DMS 273 (cell line): ENCODE measurements at regions not wholly inside any gene's neighbourhood (a gene's known extent, or its start where the extent isn't known, plus 50 kb on each side); places are given as distances from the start of the nearest gene placed in this dataset.
"Not testable (repeated sequence)": the region's sequence is repeated elsewhere in the genome, so short reads cannot be mapped to it uniquely, and the experiment has no call there.

Source experiments
- DNase-seq: peaks from one replicate; lab custom pipeline; 2025; ENCODE audit not compliant: unreplicated experiment; lab: John Stamatoyannopoulos, UW

DNA sequence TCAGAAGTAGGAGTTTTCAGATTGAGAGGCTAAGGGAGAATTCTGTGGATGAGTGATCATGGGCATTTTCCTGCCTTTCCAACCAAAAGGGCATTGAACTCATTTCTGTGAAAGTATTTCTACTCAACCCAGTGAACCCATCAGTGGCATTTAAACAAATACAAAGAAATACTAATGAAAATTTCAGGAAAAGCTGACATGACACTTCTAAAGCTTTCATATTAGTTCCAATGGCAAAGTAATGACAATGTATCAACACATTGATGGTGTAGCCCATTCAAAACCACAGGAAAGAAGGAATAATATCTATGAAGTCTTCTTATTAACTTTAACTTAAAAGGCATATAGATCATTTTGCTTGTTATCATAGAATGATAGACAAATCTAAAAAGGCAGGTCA lies 183.5 kb upstream of the ANXA10 start:
- DNase-seq, result no peak

DNA sequence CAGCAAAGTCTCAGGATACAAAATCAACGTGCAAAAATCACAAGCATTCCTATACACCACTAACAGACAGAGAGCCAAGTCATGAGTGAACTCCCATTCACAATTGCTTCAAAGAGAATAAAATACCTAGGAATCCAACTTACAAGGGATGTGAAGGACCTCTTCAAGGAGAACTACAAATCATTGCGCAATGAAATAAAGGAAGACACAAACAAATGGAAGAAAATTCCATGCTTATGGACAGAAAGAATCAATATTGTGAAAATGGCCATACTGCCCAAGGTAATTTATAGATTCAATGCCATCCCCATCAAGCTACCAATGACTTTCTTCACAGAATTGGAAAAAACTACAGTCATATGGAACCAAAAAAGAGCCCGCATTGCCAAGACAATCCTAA lies 179.8 kb upstream of the ANXA10 start:
- DNase-seq, result not testable (repeated sequence)

DNA sequence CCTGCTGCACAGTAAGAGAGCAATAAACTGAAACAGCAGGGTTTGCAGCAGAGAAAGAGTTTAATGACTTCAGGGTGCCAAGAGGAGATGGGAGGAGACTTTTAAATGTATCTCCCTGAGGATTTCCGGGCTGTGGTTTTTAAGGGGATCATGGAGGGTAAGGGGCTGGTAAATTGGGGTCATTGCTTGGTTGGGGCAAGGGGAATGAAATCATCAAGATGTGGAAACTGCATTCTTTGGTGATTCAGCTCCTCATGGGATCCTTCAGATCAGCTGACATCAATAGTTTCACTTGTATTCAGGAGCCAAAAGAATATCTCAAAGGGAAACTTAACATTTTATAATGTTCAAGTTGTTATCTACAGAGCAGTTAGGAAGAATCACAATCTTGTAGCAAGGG lies 174.3 kb upstream of the ANXA10 start:
- DNase-seq, result no peak

DNA sequence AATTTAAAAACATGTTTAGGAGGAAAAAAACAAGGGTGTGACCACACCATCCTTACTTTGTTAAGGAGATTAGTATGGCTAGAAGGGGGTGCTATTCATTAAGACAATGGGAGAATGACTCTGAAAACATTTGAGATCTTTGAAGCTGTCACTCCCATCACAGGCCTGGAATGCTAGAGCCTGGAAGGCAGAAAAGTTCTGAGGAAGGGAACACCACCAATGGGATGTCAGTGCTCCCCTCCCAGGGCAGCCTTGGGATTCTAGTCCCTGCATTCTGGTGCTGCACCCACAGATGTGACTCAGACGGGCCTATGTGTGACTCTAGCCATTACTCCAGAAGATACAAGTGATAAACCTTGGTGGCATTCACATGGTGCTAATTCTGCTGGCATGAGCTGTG lies 162.2 kb upstream of the ANXA10 start:
- no peak for DNase-seq

DNA sequence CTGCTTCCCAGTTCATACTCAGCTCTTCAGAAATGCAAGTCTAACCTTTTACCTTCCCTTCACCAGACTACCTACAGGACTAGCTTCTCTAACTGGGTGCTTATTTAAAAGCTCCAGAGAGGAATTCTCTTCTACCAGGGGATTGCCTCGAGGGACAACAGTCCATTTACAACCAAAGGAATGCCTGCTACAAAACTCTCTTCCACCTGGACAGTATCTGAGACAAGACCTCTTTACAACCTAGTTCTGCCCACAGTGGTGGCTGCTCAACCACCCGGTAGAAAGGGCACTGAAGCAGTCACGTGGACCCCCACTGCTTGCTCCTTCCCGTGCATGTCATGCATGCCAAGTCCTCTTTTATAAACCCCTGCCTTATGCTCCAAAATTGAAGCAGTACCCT lies 158.1 kb upstream of the ANXA10 start:
- DNase-seq, result no peak

DNA sequence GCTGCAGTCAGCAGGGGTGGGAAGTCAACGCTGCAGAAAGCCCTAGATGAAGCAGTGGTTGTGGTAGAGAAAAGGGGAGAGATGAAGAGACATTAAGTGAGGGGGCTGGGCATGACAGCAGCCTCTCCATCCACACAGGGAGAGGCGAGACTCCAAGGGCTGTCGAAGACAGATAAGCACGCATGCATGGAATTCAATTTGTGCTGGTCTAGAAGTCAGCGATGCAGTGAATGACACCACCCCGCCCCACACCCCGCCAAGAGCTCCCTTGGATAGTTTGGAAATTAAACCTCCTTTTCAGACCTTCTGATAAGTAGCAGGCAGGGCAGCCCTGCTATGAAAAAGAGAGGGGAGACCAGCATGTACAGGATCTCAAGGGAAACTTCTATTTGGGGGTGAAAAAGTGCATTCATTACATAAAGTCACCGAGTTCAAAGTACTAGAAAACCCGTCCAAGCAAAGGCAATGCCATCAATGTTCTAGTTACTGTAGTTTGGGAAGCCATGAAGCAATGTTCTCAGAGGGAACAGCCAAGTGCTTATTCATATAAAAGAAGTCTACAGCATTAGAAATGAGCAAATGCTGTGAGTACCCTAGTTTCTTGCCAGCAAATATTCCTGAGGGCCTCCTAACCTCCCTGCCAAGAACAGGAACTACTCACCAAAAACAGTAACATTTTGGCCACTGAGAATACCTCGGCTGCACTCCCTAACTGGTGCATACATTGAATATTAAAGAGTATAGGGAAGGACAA lies 152.3 kb upstream of the ANXA10 start:
- no peak for DNase-seq

DNA sequence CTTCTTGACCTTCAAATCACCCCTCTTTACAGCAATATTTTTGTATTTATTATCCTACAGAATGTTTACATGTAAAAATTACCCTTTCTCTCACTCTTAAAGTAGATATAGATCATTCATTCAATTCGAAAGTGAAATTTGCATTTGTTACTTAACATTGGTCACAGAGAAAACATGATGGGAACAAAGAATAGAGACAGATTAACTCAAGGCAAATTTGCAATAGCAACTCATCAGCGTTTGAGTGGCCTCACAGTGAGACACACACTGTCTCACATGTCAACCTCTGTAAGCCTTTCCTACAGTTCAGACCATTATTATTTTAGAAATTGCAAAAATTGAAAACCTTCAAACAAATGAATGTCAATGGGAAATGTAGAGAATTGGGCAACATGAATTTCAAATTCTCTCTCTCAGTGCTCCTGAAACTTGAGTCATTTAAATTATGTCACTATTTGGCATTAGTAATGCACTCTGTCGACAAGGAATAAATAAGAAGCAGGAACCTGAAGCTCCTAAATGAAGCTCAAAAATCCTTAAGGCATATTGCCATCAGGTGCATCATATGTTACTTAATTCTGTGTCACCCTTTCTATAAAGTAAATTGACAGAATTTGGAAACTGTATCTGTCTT lies 148.3 kb upstream of the ANXA10 start:
- no peak for DNase-seq

DNA sequence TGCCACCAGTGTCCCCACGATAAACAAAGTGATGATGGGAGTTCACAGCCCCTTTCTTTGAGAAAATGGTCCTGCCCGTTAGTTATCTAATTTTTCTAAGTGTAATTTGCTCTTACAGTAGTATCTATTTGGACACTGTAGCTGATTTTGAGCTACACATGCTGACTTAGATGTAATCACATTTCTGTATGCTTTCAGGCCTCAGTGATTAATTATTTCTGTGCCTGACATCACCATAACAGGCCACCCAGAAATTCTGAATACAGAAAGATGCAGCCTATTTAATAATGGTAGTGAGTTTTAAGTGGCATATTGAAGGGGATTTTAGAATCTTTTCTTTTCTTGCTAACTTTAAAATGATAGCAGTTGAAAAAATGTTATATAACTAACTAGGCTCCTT lies 147.6 kb upstream of the ANXA10 start:
- DNase-seq, result no peak

DNA sequence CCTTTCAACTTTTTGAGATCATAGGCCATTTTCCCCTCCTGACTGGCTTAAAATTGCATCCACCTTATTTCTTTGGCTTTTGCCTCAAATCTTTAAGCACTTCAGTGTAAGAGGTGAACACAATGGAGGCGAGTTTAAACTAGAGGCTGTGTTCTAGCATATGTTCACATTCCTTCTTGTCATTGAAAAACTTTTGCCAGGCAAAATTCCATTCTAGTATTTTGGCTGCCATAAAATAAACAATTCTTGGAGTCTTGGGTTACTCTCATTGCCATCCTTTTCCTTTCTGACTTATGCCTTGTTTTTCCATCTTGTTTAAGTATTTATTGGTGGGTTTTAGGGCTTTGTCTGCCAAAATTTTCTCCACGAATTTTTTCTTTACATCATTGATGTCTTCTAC lies 137.3 kb upstream of the ANXA10 start:
- DNase-seq, result no peak

DNA sequence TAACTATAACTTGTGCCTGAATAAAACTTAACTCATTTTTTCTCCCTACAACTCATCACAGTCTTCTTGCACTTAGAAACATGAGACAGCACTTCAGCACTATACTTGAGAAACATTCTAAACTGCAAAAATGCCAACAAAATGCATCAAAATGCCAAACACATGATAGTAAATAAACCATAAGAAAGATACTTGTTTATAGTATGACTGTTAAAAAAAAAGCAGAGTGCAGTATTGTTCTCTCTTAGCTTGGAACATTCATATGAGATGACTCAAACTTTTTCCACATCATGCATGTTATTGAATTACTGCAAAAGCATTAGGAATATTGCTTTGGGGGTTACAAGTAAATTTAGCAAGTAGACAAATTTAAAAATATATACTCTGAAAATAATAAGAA lies 135.7 kb upstream of the ANXA10 start:
- no peak for DNase-seq

DNA sequence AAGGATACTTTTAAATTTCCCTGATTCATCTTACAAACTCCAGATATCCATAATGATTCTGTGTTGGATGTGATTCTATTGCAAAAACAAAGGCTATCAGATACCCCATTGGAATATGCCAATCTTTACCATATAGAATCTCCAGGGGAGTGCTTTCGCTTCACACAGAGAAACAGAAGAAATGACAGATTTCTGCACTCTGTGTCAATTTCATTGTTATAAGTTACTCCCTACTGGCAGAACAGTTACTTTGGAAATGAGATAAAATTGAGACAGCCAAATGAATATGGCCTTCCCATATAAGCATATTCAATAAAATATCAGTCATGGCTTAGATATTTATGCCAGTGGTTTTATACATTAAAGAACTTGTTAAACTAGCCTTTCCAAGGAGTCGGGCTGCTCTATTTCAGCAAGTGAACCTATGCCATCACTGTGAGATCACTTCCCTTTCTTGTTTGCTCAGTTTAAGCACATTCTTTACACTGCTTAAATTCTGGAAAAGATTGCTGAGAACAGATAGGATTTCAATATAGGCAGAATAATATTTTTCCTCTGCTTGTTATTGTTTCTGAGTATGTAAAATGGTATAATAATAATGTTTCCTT lies 127.5 kb upstream of the ANXA10 start:
- DNase-seq, result no peak

DNA sequence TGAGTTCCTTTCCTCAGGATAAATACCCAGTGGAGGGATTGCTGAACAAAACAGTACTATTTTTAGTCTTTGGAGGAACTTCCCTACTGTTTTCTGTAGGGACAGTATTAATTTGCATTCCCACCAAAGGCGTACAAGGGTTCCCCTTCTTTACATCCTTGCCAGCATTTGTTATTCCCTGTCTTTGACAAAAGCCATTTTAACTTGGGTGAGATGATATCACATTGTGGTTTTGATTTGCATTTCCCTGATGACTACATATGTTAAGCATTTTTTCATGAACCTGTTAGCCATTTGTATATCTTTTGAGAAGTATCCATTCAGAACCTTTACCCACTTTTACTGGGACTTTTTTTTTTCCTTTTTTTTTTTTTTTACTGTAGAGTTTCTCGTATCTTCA lies 126.2 kb upstream of the ANXA10 start:
- no peak for DNase-seq

DNA sequence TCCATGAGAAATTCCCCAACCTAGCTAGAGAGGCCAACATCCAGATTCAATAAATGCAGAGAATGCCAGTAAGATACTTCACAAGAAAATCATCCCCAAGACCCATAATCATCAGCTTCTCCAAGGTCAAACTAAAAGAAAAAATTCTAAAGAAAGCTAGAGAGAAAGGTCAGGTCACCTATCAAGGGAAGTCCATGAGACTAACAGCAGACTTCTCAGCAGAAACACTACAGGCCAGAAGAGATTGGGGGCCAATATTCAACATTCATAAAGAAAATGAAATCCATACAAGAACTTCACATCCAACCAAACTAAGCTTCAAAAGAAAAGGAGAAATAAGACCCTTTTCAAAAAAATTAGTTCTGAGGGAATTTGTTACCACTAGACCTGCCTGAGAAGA lies 118.8 kb upstream of the ANXA10 start:
- DNase-seq, result no peak

DNA sequence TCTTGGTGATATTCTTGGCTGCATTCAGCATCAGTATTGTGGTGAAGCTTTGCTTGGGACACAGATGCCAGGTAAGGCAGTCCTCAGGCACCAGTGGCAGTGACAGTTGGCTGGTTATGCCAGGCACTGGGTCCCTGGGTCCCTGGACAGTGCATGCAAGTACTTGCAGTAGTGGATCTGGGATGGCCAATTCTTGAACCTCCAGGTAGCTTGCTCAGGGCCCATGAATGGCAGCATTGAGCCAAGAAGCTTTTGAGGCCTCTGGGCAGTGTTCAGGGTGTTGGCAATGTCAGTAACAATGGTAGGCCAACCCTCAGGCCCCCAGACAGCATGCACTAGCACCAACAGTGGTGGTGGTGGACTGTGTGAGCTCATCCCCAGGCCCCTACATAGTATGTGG lies 106.8 kb upstream of the ANXA10 start:
- DNase-seq, result no peak

DNA sequence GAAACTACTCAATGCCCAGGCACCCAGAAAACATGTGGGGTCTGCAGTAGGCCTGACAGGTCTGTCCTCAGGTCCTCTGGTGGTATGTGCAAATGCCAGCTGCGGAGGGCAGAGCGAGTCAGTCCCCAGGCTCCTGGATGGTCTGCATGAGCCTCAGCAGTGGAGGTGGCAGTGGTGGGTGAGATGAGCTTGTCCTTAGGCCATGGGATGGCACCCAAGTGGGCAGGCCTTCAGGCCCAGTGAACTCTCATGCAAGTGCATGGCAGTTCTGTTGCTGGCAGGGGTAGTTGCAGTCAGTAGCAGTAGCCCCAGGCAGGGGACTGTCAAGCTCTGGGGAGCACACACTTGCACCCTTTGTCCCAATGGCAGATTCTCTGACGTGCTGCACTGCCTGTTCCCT lies 106.3 kb upstream of the ANXA10 start:
- DNase-seq, result no peak

DNA sequence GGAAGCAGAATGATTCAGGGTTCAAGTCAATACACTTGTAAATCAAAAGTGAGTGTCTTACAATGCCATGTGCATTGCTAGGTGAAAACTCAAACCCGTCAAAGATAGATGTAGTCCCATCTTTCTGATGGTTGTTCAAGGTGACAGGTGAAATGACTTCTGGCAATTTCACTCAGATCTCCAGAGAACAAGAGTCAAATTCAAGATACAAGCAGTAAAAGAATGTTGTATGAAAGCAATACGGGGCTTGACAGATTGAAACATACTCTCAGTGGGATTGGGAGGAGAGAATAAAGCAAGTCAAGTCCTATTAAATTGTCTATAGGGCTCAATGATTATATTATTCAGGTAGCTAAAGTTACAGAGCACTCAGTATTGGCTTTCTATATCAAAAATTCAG lies 105.1 kb upstream of the ANXA10 start:
- no peak for DNase-seq

DNA sequence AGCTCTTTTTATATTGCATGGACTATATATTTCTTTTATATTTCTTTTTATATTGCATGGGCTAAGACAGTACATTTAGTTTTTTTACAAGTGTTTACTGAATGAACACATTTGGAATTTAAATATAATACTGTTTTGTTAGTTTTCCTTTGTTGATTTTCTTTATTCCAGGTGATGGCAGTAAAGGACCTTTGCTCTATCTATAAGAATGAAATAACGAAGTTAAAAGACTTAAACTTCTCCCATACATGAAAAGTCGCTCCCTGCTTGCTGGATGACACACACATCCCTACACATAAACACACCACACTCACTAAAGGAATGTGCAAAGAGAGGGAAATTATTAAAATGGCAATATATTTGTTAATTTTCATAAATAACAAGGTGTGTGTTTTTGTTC lies 102.5 kb upstream of the ANXA10 start:
- DNase-seq, result no peak

DNA sequence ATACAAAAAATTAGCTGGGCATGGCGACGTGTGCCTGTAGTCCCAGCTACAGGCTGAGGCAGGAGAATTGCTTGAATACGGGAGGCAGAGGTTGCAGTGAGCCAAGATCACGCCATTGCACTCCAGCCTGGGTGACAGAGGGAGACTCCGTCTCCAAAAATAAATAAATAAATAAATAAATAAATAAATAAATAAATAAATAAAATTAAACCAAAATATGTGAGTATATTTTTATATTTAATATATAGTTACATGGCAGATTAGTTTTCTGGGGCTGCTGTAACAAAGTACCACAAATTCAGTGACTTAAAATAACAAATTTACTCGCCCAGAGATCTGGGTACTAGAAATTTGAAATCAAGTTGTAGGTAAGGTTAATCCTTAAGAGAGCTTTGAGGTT lies 84.2 kb upstream of the ANXA10 start:
- not testable (repeated sequence) for DNase-seq

DNA sequence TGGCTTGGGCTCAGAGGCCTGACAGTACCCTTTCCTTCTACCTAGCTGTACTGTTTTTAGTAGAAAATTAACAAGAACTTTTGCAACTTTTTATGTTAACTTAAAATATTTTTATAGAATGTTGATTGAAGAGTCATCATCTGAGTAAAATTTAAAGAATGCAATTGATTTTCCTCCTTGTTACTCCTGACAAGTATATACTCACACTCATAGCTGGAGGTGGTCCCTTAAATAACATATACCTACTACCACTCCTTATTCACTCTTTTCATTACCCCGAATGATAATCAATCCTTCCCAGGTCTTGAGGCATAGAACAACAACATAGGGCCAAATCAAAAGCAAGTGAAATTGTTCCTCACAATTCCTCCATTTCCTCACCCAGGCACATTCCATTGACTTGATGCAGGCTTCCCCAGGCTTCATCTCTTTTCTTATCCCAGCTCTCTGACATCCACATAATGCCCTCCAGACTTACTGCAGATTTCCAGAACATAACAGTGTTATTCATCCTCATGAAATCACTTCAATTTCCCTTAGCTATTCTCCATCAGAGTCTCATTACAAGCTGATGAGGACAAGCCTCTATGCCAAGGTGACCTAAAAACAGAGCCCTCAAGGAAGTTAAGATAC lies 73.2 kb upstream of the ANXA10 start:
- no peak for DNase-seq

DNA sequence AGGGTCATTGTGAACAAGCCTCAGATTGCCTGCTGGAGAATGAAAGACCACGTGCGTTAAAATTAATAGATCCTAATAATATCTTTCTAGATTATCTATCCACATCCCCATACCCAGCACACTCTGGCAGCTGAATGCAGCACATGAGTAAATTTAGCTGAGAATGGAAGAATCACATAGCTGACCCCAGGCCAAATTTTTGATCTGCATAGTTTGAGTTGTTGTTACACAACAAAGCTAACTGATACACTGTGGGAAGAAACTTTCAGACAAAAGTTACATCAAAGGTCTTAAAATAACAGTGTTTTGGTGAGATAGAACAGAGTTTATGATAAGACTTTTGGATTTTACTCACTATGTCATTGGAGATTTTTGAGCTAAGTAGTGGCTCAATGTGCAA lies 72.4 kb upstream of the ANXA10 start:
- DNase-seq, result no peak

DNA sequence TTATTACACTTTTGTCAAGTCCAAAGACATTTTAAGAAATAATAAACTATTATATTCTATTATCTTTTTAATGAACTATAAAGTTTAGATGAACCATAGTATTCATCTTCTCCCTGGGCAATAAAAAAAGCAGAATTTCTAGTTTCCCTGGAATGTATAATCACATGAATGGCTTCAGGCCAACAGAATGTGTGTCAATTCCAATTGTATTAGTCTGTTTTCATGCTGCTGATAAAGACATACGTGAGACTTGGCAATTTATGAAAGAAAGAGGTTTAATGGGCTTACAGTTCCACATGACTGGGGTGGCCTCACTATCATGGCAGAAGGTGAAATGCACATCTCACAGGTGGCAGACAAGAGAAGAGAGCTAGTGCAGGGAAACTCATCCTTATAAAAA lies 70.7 kb upstream of the ANXA10 start:
- DNase-seq, result no peak

DNA sequence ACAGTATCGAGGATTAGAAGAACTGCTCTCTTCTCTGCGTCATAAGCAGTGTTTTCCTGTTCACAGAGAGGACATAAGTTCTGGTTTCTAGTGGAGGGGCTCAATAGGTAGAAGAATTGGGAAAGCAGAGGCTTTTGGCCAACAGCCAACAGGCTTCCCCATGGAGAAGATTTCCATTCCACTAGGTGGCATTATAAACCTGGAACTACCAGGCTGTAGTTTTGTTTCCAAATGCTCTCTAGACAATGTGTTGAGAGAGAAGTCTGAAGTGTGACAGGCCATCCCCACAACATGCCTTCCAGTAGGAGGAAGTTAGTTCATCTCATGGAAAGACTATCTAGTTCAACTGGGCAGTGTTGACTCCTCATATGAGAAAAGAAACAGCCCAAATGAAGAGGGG lies 63.8 kb upstream of the ANXA10 start:
- DNase-seq, result peak; percentile 42
